ENCODE measurements at regions not wholly inside any gene's neighbourhood (a gene's known extent, or its start where the extent isn't known, plus 50 kb on each side); places are given as distances from the start of the nearest gene placed in this dataset.

DNA sequence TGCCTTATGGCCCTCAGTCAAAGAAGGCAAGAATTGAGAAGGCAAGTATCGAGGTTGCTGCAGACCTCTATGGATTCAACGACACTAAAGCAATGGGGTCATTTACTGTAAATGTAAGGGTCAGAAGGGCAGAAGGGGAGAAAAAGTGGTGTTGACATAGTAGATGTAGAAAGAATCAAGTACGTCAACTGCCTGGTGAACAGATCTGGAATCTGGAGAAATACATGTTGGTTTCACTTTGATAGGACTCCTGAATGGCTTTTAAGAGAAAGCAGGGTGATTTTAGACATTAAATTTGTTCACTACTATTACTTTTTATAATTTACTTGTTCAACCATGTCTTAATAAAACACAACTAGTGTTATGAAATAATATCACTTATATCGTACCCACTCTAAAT, 81.3 kb upstream of the FSTL5 start:
- Histone ChIP-seq H3K9ac (ENCODE audit: low read length) (no peak overlapping the region), H3K27ac (ENCODE audit: low read length) (no peak overlapping the region), H3K4me3 (ENCODE audit: low read length) (no peak overlapping the region), H3K4me1 (ENCODE audit: control insufficient read depth, low read depth, low read length) (no peaks in the 10 kb centered on the region), H3K36me3 (ENCODE audit: control insufficient read depth, low read depth, low read length) (no peaks in the 10 kb centered on the region), H3K27me3 (ENCODE audit: control insufficient read depth, insufficient read depth, low read length) (no peaks in the 10 kb centered on the region), H3K9me3 (ENCODE audit: control insufficient read depth, low read depth, low read length) (no peaks in the 10 kb centered on the region)

DNA sequence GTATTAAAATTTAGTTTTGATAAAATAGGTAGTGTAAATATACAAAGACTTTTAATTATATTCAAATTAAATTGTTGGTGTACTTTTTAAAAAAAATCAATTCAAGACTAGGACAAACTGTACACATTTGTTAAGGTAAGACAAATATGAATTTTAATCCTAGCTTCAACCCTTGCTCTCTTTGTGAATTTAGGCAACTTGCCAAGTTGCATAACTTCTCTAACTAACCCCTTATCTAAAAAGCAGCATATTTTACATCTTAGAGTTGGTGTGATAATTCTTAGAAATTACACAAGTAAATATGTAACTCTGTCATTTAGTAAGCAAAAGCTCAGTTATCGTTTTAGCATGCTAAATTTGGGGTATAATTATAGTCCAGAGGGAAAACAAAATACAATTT, 78.1 kb upstream of the FSTL5 start:
- no peak overlapping the region for H3K27ac ChIP-seq (ENCODE audit: low read length)
- no peaks in the 10 kb centered on the region for H3K36me3 ChIP-seq (ENCODE audit: control insufficient read depth, low read depth, low read length)
- no peak overlapping the region for H3K4me3 ChIP-seq (ENCODE audit: low read length)
- no peaks in the 10 kb centered on the region for H3K4me1 ChIP-seq (ENCODE audit: control insufficient read depth, low read depth, low read length)
- no peaks in the 10 kb centered on the region for H3K27me3 ChIP-seq (ENCODE audit: control insufficient read depth, insufficient read depth, low read length)
- no peaks in the 10 kb centered on the region for H3K9me3 ChIP-seq (ENCODE audit: control insufficient read depth, low read depth, low read length)
- H3K9ac ChIP-seq (ENCODE audit: low read length), result no peak overlapping the region

DNA sequence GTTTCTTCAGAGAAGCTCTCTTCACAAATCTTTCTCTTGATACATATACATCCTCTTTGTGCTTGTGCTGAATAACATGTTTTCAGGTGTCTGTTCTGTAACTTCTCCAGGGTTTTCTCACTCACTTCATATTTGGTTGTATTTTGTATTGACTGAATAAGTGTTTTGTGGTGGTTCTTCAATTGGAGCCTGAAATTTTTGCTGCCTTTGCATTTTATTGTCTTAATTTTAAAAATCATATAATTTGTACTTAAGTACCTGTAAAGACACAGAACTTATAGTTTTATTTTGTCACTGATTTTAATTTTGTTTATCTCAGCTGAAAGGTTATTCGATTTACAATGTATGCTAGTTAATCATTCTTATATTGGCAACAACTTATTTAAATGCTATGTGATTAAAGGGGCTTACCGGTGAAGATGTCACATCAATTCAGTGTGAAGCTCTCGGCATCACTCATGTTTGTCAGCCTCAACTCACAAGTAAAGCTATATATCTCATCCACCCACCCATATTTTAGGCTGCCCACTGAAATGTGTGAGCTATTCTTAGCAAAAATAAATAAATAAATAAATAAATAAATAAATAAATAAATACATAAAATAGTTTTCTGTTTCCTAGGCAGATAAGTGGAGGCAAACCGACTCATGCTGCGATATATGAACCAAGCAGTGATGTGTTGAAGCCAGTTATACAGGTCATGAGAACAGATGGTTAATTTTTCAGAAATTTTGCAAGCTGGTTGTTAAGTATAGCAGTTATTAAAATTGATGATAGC, 76.4 kb upstream of the FSTL5 start:
- Histone ChIP-seq H3K4me1 (ENCODE audit: control insufficient read depth, low read depth, low read length) (no peaks in the 10 kb centered on the region), H3K9ac (ENCODE audit: low read length) (no peak overlapping the region), H3K27ac (ENCODE audit: low read length) (no peak overlapping the region), H3K27me3 (ENCODE audit: control insufficient read depth, insufficient read depth, low read length) (no peaks in the 10 kb centered on the region), H3K9me3 (ENCODE audit: control insufficient read depth, low read depth, low read length) (no peaks in the 10 kb centered on the region), H3K36me3 (ENCODE audit: control insufficient read depth, low read depth, low read length) (no peaks in the 10 kb centered on the region), H3K4me3 (ENCODE audit: low read length) (no peak overlapping the region)

DNA sequence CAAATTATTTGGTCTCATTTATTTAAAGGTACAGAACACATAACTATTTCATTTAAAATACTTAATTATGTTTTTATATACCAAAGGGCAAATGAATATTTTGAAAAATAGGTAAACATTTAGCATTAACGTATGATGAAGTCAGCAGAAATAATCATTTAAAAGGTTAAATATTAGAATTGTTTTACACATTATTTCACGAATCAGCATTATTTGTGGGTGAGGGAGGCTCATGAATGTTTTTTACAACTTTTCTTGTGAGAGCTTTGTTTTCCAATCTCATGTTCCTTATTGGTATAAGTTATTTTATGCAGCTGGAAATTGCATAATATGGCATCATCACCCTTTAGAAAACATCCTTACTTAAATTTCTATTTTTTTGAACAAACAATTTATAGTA, 73.9 kb upstream of the FSTL5 start:
- no peak overlapping the region for H3K9ac ChIP-seq (ENCODE audit: low read length)
- no peaks in the 10 kb centered on the region for H3K9me3 ChIP-seq (ENCODE audit: control insufficient read depth, low read depth, low read length)
- no peaks in the 10 kb centered on the region for H3K36me3 ChIP-seq (ENCODE audit: control insufficient read depth, low read depth, low read length)
- no peaks in the 10 kb centered on the region for H3K27me3 ChIP-seq (ENCODE audit: control insufficient read depth, insufficient read depth, low read length)
- no peak overlapping the region for H3K4me3 ChIP-seq (ENCODE audit: low read length)
- H3K4me1 ChIP-seq (ENCODE audit: control insufficient read depth, low read depth, low read length), result no peaks in the 10 kb centered on the region
- H3K27ac ChIP-seq (ENCODE audit: low read length), result no peak overlapping the region

DNA sequence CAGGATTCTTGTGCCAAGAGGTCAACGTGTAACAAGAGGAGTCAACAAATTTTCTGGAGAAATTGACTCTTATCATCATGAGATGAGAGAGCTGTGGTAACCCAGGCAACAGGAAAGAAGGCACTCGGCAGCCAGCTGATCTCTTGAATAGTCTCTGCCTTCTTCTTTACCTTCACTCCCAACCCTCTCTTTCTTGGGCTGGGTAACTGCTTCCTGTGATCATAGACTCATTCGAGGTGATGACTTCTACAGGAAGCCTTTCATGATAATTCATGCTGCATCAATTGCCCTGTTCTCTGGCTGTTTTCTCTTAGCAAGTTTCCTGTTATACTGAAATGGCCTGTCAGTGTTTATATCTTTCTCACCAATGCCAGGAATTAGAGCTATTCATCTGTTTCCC, 70.8 kb upstream of the FSTL5 start:
- no peak overlapping the region for H3K4me3 ChIP-seq (ENCODE audit: low read length)
- H3K27ac ChIP-seq (ENCODE audit: low read length), result no peak overlapping the region
- no peaks in the 10 kb centered on the region for H3K9me3 ChIP-seq (ENCODE audit: control insufficient read depth, low read depth, low read length)
- no peaks in the 10 kb centered on the region for H3K36me3 ChIP-seq (ENCODE audit: control insufficient read depth, low read depth, low read length)
- H3K27me3 ChIP-seq (ENCODE audit: control insufficient read depth, insufficient read depth, low read length), result no peaks in the 10 kb centered on the region
- H3K9ac ChIP-seq (ENCODE audit: low read length), result no peak overlapping the region
- H3K4me1 ChIP-seq (ENCODE audit: control insufficient read depth, low read depth, low read length), result no peaks in the 10 kb centered on the region

DNA sequence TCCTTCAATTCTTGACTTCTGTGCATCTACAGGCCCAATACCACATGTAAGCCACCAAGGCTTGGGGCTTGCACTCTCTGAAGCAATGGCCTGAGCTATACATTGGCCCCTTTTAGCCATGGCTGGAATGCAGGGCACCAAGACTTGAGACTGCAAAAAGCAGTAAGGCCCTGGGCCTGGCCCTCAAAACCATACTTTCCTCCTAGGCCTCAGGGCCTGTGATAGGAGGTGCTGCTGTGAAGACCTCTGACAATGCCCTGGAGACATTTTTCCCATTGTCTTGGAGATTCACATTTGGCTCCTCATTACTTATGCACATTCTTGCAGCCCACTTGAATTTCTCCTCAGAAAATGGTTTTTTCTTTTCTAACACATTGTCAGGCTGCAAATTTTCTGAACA, 68.5 kb upstream of the FSTL5 start:
- Histone ChIP-seq H3K36me3 (ENCODE audit: control insufficient read depth, low read depth, low read length) (no peaks in the 10 kb centered on the region), H3K4me3 (ENCODE audit: low read length) (no peak overlapping the region), H3K27ac (ENCODE audit: low read length) (no peak overlapping the region), H3K9ac (ENCODE audit: low read length) (no peak overlapping the region), H3K27me3 (ENCODE audit: control insufficient read depth, insufficient read depth, low read length) (no peaks in the 10 kb centered on the region), H3K4me1 (ENCODE audit: control insufficient read depth, low read depth, low read length) (no peaks in the 10 kb centered on the region), H3K9me3 (ENCODE audit: control insufficient read depth, low read depth, low read length) (no peaks in the 10 kb centered on the region)

DNA sequence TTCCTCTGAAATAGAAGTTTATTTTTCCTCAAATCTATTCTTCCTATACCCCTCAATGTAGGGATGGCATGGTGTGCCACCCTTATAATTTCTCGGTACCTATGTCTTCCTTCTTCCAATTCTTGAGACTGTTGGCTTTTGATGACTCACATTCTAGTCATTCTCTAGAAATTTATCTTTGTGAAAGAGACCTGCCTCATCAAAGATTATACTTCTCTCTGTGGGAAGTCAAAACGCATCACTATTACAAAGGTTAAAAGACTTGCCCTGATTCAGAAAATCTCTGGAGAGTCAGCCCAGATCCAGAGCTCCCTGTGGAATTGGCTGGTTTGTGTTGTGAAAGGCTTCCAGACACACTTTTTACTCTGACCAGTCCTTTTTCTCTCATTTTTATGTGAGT, 65.9 kb upstream of the FSTL5 start:
- Histone ChIP-seq H3K4me3 (ENCODE audit: low read length) (no peak overlapping the region), H3K4me1 (ENCODE audit: control insufficient read depth, low read depth, low read length) (no peaks in the 10 kb centered on the region), H3K27ac (ENCODE audit: low read length) (no peak overlapping the region), H3K27me3 (ENCODE audit: control insufficient read depth, insufficient read depth, low read length) (no peaks in the 10 kb centered on the region), H3K36me3 (ENCODE audit: control insufficient read depth, low read depth, low read length) (no peaks in the 10 kb centered on the region), H3K9ac (ENCODE audit: low read length) (no peak overlapping the region), H3K9me3 (ENCODE audit: control insufficient read depth, low read depth, low read length) (no peaks in the 10 kb centered on the region)

DNA sequence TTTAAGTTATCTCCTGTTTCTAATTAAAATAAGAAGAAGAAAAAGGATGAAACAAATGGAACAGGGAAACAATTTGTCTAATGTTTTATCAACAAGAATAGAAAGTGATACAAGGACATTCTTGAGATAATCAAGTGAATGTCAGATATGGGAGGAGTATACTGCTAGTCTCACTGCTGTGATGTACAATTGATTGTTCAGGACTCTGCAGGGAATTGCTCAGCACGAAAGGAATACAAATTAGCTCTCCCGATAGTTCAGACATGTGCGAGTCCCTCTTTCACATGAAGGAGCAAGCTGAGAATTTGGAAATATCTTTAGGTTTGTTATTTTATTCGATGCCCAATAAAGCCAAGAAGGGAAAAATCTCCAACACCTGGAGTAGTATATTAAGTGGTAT, 57.3 kb upstream of the FSTL5 start:
- Histone ChIP-seq H3K4me3 (ENCODE audit: low read length) (no peak overlapping the region), H3K36me3 (ENCODE audit: control insufficient read depth, low read depth, low read length) (no peaks in the 10 kb centered on the region), H3K9ac (ENCODE audit: low read length) (no peak overlapping the region), H3K9me3 (ENCODE audit: control insufficient read depth, low read depth, low read length) (no peaks in the 10 kb centered on the region), H3K27ac (ENCODE audit: low read length) (no peak overlapping the region), H3K27me3 (ENCODE audit: control insufficient read depth, insufficient read depth, low read length) (no peaks in the 10 kb centered on the region), H3K4me1 (ENCODE audit: control insufficient read depth, low read depth, low read length) (no peaks in the 10 kb centered on the region)

Measured in iPS-18a (cell line).